IPS-20b (cell line): ENCODE measurements at regions not wholly inside any gene's neighbourhood (a gene's known extent, or its start where the extent isn't known, plus 50 kb on each side); places are given as distances from the start of the nearest gene placed in this dataset.

Experiments used
- H3K27ac ChIP-seq: one replicate; pipeline ENCODE4 v1.5.1; 2013; ENCODE audit warnings: low read length
- H3K27me3 ChIP-seq: 2 replicates; pipeline ENCODE4 v1.6.1; 2013; ENCODE audit warnings: mild to moderate bottlenecking, low read length, inconsistent platforms; ENCODE audit not compliant: insufficient read depth
- H3K36me3 ChIP-seq: 2 replicates; pipeline ENCODE4 v1.6.1; 2013; ENCODE audit warnings: low read depth, mild to moderate bottlenecking, inconsistent platforms, low read length, moderate library complexity; ENCODE audit not compliant: insufficient read depth
- H3K4me1 ChIP-seq: 2 replicates; pipeline ENCODE4 v1.6.1; 2013; ENCODE audit warnings: mild to moderate bottlenecking, control low read depth, inconsistent platforms, low read length, moderate library complexity; ENCODE audit not compliant: insufficient read depth
- H3K4me3 ChIP-seq: 2 replicates; pipeline ENCODE4 v1.5.1; 2013; ENCODE audit warnings: mild to moderate bottlenecking, low read length, inconsistent platforms
- H3K9ac ChIP-seq: 2 replicates; pipeline ENCODE4 v1.6.1; 2013; ENCODE audit warnings: low read depth, mild to moderate bottlenecking, inconsistent platforms, low read length, moderate library complexity
- H3K9me3 ChIP-seq: 2 replicates; pipeline ENCODE4 v1.6.1; 2013; ENCODE audit warnings: mild to moderate bottlenecking, low read depth, low read length, inconsistent platforms; ENCODE audit not compliant: insufficient read depth

- no peak overlapping the region for H3K4me3 ChIP-seq
- no peaks in the 10 kb centered on the region for H3K36me3 ChIP-seq
- peaks cover 47% of the 10 kb centered on the region for H3K27me3 ChIP-seq
- no peaks in the 10 kb centered on the region for H3K9me3 ChIP-seq
- no peak overlapping the region for H3K27ac ChIP-seq
- peaks cover 10% of the 10 kb centered on the region for H3K4me1 ChIP-seq
- no peak overlapping the region for H3K9ac ChIP-seq
Observed at GRCh38 chr1:214186103-214186824, 94.7 kb upstream of the SMYD2 start.

- H3K27ac ChIP-seq: no peak overlapping the region
- H3K27me3 ChIP-seq: peaks cover 47% of the 10 kb centered on the region
- peak overlapping the region; percentile 71 for H3K4me3 ChIP-seq
- no peaks in the 10 kb centered on the region for H3K9me3 ChIP-seq
- H3K36me3 ChIP-seq: no peaks in the 10 kb centered on the region
- peak overlapping the region; percentile 39; the same call in 1 of the 2 replicates for H3K9ac ChIP-seq
- peaks cover 10% of the 10 kb centered on the region for H3K4me1 ChIP-seq
Observed at GRCh38 chr1:214187121-214187900, 93.6 kb upstream of the SMYD2 start.

GRCh38 chr1:214187933-214188332, 93.0 kb upstream of the SMYD2 start:
- H3K27me3 ChIP-seq: peaks cover 47% of the 10 kb centered on the region
- no peak overlapping the region for H3K9ac ChIP-seq
- no peaks in the 10 kb centered on the region for H3K9me3 ChIP-seq
- no peak overlapping the region for H3K27ac ChIP-seq
- no peaks in the 10 kb centered on the region for H3K36me3 ChIP-seq
- peaks cover 14% of the 10 kb centered on the region for H3K4me1 ChIP-seq
- H3K4me3 ChIP-seq: peak overlapping the region; percentile 71; the same call in 1 of the 2 replicates

GRCh38 chr1:214188835-214189234, 92.1 kb upstream of the SMYD2 start:
- Histone ChIP-seq H3K9me3 (no peaks in the 10 kb centered on the region), H3K27ac (no peak overlapping the region), H3K4me3 (no peak overlapping the region), H3K36me3 (no peaks in the 10 kb centered on the region), H3K9ac (no peak overlapping the region), H3K27me3 (peaks cover 47% of the 10 kb centered on the region), H3K4me1 (peaks cover 19% of the 10 kb centered on the region)

GRCh38 chr1:214192825-214193643, 87.9 kb upstream of the SMYD2 start:
- no peaks in the 10 kb centered on the region for H3K9me3 ChIP-seq
- H3K27ac ChIP-seq: no peak overlapping the region
- peaks cover 13% of the 10 kb centered on the region; the same call in 1 of the 2 replicates for H3K4me1 ChIP-seq
- H3K4me3 ChIP-seq: no peak overlapping the region
- no peaks in the 10 kb centered on the region for H3K36me3 ChIP-seq
- H3K27me3 ChIP-seq: peaks cover 16% of the 10 kb centered on the region
- H3K9ac ChIP-seq: no peak overlapping the region

- Histone ChIP-seq H3K27me3 (peaks cover 9% of the 10 kb centered on the region), H3K9ac (no peak overlapping the region), H3K36me3 (no peaks in the 10 kb centered on the region)
Observed at GRCh38 chr1:214193691-214194090, 87.3 kb upstream of the SMYD2 start.

GRCh38 chr1:214198571-214198970, 82.4 kb upstream of the SMYD2 start:
- H3K9me3 ChIP-seq: no peaks in the 10 kb centered on the region
- H3K4me1 ChIP-seq: no peaks in the 10 kb centered on the region; the same call in 1 of the 2 replicates
- H3K36me3 ChIP-seq: no peaks in the 10 kb centered on the region
- H3K4me3 ChIP-seq: no peak overlapping the region
- no peak overlapping the region for H3K27ac ChIP-seq
- H3K27me3 ChIP-seq: no peaks in the 10 kb centered on the region
- no peak overlapping the region for H3K9ac ChIP-seq

More at GRCh38 chr1:214193691-214194090, 87.3 kb upstream of the SMYD2 start:
- no peak overlapping the region for H3K4me3 ChIP-seq
- peaks cover 9% of the 10 kb centered on the region; the same call in 1 of the 2 replicates for H3K4me1 ChIP-seq
- no peaks in the 10 kb centered on the region for H3K9me3 ChIP-seq
- H3K27ac ChIP-seq: no peak overlapping the region

GRCh38 chr1:214199585-214199984, 81.4 kb upstream of the SMYD2 start:
- Histone ChIP-seq H3K36me3 (no peaks in the 10 kb centered on the region), H3K4me1 (no peaks in the 10 kb centered on the region), H3K4me3 (no peak overlapping the region), H3K27me3 (no peaks in the 10 kb centered on the region), H3K27ac (no peak overlapping the region), H3K9me3 (no peaks in the 10 kb centered on the region), H3K9ac (no peak overlapping the region)

GRCh38 chr1:214202992-214203391, 78.0 kb upstream of the SMYD2 start:
- Histone ChIP-seq H3K9me3 (no peaks in the 10 kb centered on the region), H3K36me3 (no peaks in the 10 kb centered on the region), H3K4me3 (no peak overlapping the region), H3K9ac (no peak overlapping the region), H3K4me1 (no peaks in the 10 kb centered on the region; the same call in 1 of the 2 replicates), H3K27ac (no peak overlapping the region), H3K27me3 (no peaks in the 10 kb centered on the region)

- Histone ChIP-seq H3K36me3 (no peaks in the 10 kb centered on the region), H3K9ac (no peak overlapping the region), H3K4me3 (no peak overlapping the region), H3K9me3 (no peaks in the 10 kb centered on the region), H3K27me3 (no peaks in the 10 kb centered on the region), H3K27ac (no peak overlapping the region), H3K4me1 (peaks cover 4% of the 10 kb centered on the region; the same call in 1 of the 2 replicates)
Observed at GRCh38 chr1:214205053-214205452, 75.9 kb upstream of the SMYD2 start.

GRCh38 chr1:214208460-214208859, 72.5 kb upstream of the SMYD2 start:
- Histone ChIP-seq H3K9ac (no peak overlapping the region), H3K36me3 (no peaks in the 10 kb centered on the region), H3K9me3 (no peaks in the 10 kb centered on the region)

More at GRCh38 chr1:214208460-214208859, 72.5 kb upstream of the SMYD2 start:
- H3K27me3 ChIP-seq: no peaks in the 10 kb centered on the region
- no peak overlapping the region for H3K4me3 ChIP-seq
- no peak overlapping the region for H3K27ac ChIP-seq
- peaks cover 4% of the 10 kb centered on the region; the same call in 1 of the 2 replicates for H3K4me1 ChIP-seq
